ENCODE measurements at regions not wholly inside any gene's neighbourhood (a gene's known extent, or its start where the extent isn't known, plus 50 kb on each side); places are given as distances from the start of the nearest gene placed in this dataset.
"Not testable (repeated sequence)": the region's sequence is repeated elsewhere in the genome, so short reads cannot be mapped to it uniquely, and the experiment has no call there.

DNA sequence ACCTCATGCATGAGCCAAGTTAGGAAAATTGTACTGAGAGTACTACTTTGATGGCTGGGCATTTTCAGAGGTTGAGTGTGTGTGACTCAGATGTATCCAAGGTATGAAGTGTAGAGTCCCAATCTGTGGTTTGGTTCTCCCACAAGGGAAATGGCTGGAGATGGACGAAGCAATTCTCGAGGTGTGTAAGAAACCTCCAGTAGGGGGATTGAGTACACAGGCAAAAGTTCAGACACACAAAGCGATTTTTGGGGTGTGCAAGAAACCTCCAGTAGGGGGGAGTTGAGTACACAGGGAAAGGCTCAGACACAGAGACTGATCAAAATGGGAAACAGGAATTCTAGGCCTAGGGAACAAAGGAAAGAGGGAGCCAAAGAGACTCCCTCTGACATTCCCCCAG lies 1536.3 kb downstream of the FAM181B start:
- H3K27ac ChIP-seq: no peak overlapping the region
- TF ChIP-seq ZFX (IDR thresholded peaks at IDR 0.05; ENCODE audit: borderline replicate concordance): no peak
- TF ChIP-seq, protein P1, sequence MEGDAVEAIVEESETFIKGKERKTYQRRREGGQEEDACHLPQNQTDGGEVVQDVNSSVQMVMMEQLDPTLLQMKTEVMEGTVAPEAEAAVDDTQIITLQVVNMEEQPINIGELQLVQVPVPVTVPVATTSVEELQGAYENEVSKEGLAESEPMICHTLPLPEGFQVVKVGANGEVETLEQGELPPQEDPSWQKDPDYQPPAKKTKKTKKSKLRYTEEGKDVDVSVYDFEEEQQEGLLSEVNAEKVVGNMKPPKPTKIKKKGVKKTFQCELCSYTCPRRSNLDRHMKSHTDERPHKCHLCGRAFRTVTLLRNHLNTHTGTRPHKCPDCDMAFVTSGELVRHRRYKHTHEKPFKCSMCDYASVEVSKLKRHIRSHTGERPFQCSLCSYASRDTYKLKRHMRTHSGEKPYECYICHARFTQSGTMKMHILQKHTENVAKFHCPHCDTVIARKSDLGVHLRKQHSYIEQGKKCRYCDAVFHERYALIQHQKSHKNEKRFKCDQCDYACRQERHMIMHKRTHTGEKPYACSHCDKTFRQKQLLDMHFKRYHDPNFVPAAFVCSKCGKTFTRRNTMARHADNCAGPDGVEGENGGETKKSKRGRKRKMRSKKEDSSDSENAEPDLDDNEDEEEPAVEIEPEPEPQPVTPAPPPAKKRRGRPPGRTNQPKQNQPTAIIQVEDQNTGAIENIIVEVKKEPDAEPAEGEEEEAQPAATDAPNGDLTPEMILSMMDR (IDR thresholded peaks at IDR 0.05): no peak

DNA sequence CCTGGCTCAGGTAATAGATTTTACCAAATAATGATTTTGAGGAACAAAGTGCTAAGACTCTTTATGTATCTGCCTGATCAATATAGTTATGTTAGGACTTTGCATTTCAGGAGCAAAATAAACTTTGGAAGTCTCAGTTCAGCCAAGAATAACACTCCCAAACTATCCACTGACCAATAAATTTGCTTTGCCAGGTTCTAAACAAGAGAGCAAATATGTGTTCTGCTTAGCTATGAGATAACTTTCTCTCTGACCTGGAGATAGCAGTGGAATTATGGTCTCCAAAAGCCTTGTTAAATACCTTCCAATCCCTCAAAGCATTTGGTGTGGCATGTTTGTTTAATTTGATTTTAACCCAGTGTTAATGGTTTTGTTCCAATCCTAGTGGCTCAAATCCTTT lies 1541.1 kb downstream of the FAM181B start:
- no peak overlapping the region for H3K27ac ChIP-seq
- TF ChIP-seq ZFX (IDR thresholded peaks at IDR 0.05; ENCODE audit: borderline replicate concordance): no peak
- TF ChIP-seq, protein P1 (IDR thresholded peaks at IDR 0.05): no peak

DNA sequence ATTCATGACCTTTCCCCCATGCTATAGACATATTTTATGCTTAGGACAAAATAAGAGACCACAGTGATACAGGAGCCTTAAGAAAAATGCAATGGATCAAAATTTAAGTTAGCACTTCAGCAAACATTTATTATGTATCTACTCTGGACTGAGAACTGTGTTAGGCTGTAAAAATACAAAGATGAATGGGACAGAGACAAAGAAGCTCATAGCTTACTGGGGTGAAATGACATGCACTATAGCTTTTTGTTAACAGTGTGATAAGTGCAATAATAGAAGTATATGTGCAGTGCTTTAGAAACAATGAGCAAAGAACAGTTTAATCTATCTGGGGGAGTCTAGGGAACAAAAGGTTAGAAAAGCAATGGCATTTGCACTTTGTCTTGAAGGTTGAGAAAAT lies 1543.1 kb downstream of the FAM181B start:
- no peak overlapping the region for H3K27ac ChIP-seq
- TF ChIP-seq ZFX (IDR thresholded peaks at IDR 0.05; ENCODE audit: borderline replicate concordance): no peak
- TF ChIP-seq, protein P1 (IDR thresholded peaks at IDR 0.05): no peak

DNA sequence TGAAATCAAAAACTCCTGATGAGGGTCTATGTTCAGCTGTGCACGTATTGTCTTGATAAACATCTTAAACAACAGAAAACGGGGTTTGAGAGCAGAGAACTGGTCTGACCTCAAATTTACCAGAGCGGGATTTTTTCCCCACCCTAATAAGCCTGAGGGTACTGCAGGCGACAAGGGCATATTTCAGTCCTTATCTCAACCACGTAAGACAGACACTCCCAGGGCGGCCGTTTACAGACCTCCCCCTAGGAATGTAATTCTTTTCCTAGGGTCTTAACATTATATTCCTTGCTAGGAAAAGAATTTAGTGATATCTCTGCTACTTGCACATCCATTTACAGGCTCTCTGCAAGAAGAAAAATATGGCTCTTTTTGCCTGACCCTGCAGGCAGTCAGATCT lies 1546.6 kb downstream of the FAM181B start:
- not testable (repeated sequence) for H3K27ac ChIP-seq

DNA sequence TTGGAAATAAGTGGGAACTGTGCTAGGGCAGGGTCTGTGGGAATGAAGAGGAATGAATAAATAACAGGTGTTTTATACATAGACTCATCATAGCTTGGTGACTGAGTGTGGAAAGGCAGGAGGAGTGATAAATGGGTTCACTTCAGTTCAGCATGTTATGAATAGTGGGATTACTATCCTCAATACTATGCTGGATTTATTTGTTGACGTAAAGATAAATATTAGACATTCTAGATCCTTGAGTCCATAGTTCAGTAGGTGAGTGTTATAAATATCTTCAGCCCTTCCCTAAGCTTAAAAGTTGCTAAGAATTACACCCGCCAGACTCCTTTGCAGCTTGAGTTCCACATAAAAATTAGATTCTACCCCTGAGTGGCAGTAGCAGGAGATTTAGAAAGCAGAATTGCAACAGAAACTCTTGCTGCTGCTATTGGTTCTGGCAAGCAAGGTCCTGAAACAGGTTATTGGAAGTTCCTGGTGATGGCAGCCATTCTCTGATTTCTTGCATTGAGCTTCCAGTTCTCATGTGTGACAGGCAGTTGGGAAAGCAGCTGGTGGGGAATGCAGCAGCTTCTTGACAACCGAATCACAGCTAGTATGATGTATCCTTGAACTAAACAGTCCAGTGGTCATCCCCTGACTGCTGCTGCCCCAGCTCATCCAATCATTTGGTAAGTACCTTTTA lies 1558.9 kb downstream of the FAM181B start:
- no peak overlapping the region for H3K27ac ChIP-seq
- no peak for TF ChIP-seq ZFX (IDR thresholded peaks at IDR 0.05; ENCODE audit: borderline replicate concordance)
- TF ChIP-seq, protein P1 (IDR thresholded peaks at IDR 0.05): no peak

DNA sequence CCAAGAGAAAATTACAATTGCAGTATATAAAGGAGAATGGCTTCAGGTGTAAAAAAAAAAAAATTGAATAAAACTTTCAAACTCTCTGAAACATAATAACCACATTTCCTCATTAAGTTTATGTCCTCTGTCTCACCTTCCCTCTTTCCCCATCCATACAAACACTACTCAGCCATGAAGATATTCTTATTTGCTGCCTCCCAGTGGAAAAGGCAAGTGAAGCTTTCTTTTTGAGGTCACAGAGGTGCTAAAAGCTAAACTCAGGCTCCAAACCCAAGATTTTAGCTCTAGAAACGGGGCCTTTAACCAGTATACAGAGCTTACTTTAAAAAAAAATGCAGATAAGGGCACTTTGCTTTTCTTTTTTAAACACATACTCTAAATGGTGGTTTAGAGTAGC lies 1568.5 kb downstream of the FAM181B start:
- H3K27ac ChIP-seq: no peak overlapping the region

DNA sequence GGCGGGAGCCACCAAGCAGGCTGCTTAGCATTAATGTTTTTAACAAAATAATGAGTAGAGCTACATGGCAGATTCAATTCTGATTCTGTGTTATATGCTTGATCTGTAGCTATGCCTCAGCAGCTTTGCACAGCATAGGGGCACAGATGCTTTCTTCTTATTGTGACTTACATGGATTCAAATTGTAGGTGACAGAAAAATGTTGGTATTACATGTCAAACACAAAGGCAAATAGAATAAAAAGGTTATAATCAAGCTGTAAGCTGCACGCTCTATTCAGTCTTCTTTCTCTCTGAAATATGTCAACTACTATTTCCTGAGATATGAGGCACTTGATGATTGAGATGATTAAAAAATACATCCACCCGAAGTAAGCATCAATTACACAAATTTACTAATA lies 1573.8 kb downstream of the FAM181B start:
- no peak overlapping the region for H3K27ac ChIP-seq
- no peak for TF ChIP-seq ZFX (IDR thresholded peaks at IDR 0.05; ENCODE audit: borderline replicate concordance)
- TF ChIP-seq, protein P1 (IDR thresholded peaks at IDR 0.05): no peak

More for the DNA sequence above, 1568.5 kb downstream of the FAM181B start:
- TF ChIP-seq, protein P1 (IDR thresholded peaks at IDR 0.05): peak; percentile 20; the same call in 1 of the 2 replicates
- no peak for TF ChIP-seq ZFX (IDR thresholded peaks at IDR 0.05; ENCODE audit: borderline replicate concordance)

DNA sequence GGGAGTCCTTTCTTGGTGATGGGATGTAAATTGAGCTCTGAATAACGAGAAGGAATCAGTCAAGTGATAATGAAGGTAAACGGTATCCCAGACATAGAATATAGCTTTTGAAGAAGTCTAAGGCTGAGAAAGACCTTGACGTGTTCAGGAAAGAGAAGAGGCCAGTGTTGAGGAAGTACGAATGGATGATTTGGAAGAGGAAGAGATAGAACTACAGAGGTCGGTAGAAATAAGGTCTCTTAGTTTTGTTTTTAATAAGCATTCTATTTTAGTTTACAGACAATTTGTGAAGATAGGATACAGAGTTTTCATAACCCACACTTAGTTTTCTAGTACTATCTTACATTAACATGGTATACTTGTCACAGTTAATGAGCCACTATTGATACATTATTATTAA lies 1598.1 kb downstream of the FAM181B start:
- TF ChIP-seq, protein P1 (IDR thresholded peaks at IDR 0.05): no peak
- TF ChIP-seq ZFX (IDR thresholded peaks at IDR 0.05; ENCODE audit: borderline replicate concordance): no peak
- no peak overlapping the region for H3K27ac ChIP-seq
